ENCODE measurements at regions not wholly inside any gene's neighbourhood (a gene's known extent, or its start where the extent isn't known, plus 50 kb on each side); places are given as distances from the start of the nearest gene placed in this dataset.

- TF ChIP-seq KDM1A (IDR thresholded peaks at IDR 0.05; ENCODE audit: borderline replicate concordance) (no peak), TCF12 (IDR thresholded peaks at IDR 0.05; ENCODE audit: low read depth, low read length) (no peak), ZNF384 (IDR thresholded peaks at IDR 0.05; ENCODE audit: borderline replicate concordance, low read depth, low read length) (no peak), IKZF1 (conservative IDR thresholded peaks at IDR 0.05) (no peak), NR2C2 (IDR thresholded peaks at IDR 0.05; ENCODE audit: borderline replicate concordance, control insufficient read depth, insufficient read length, low read depth) (no peak), MYC (IDR thresholded peaks at IDR 0.05; ENCODE audit: insufficient read depth, insufficient read length, insufficient replicate concordance, low read length, severe bottlenecking) (no peak), EZH2 (IDR thresholded peaks at IDR 0.05; ENCODE audit: borderline replicate concordance, control insufficient read depth, low read depth, low read length) (no peak), ZBTB33 (IDR thresholded peaks at IDR 0.05) (no peak), POLR2AphosphoS5 (IDR thresholded peaks at IDR 0.05; ENCODE audit: low read length) (no peak), ZNF274 (IDR thresholded peaks at IDR 0.05; ENCODE audit: insufficient read depth, insufficient read length) (no peak)
- TF ChIP-seq, protein P1, sequence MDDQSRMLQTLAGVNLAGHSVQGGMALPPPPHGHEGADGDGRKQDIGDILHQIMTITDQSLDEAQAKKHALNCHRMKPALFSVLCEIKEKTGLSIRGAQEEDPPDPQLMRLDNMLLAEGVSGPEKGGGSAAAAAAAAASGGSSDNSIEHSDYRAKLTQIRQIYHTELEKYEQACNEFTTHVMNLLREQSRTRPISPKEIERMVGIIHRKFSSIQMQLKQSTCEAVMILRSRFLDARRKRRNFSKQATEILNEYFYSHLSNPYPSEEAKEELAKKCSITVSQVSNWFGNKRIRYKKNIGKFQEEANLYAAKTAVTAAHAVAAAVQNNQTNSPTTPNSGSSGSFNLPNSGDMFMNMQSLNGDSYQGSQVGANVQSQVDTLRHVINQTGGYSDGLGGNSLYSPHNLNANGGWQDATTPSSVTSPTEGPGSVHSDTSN (IDR thresholded peaks at IDR 0.05; ENCODE audit: insufficient replicate concordance, low read depth, low read length): no peak
Observed at GRCh38 chr12:88377973-88378372, 202.3 kb downstream of the KITLG start.
